ENCODE measurements at regions not wholly inside any gene's neighbourhood (a gene's known extent, or its start where the extent isn't known, plus 50 kb on each side); places are given as distances from the start of the nearest gene placed in this dataset.

DNA sequence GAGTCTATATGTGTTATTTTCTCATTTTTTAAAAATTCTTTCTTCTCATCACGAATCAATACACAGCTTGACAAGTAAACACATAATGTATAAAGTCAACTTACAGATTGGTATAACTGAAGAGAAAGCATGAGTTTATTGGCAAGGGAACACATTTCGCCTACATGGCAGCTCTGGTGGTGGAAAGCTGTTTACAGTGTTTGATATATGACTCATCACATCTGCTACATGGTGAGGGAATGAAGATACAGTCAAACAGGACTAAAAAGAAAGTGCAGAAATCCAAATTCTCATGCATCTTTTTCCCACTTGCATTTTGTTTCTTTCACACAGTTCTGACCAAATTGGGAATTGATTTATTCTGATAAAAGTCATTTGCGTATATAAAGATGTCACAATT, 122.2 kb upstream of the ADGRL4 start:
- peaks cover 19% of the 10 kb centered on the region for H3K9me3 ChIP-seq (ENCODE audit: low read length)
- no peaks in the 10 kb centered on the region for H3K9me2 ChIP-seq (replicated peaks; ENCODE audit: insufficient read depth, low read length)

DNA sequence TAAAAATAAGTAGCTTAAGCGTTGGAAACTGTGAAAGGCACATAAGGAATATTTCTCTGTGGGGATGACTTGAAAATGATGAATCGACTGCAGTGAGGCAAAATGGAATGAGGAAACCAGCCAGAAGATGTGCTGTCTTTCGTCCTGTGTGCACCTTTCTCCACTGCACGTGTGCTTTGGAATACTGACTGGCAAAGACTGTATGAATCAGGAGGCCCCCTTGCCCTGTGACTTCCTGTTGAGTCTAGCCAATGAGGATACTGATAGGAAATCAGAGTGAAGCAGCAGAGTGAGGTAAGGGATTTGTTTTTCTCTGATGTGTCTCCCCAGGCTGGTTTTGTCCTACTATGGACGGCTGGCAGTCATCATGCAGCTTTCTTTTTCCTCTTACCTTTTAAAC, 118.2 kb upstream of the ADGRL4 start:
- no peaks in the 10 kb centered on the region for H3K79me2 ChIP-seq (ENCODE audit: low read length)
- H3K4me3 ChIP-seq (ENCODE audit: low read length), result no peak overlapping the region
- no peak overlapping the region for H2AFZ ChIP-seq (ENCODE audit: low read length)

More for the DNA sequence above, 122.2 kb upstream of the ADGRL4 start:
- H3K27me3 ChIP-seq (ENCODE audit: low read length), result no peaks in the 10 kb centered on the region
- H4K20me1 ChIP-seq (ENCODE audit: insufficient read depth, low read depth, low read length), result no peaks in the 10 kb centered on the region
- H3K4me2 ChIP-seq (ENCODE audit: low read depth, low read length, poor library complexity, severe bottlenecking), result no peak overlapping the region
- H3K9ac ChIP-seq (ENCODE audit: low read length), result no peak overlapping the region
- no peaks in the 10 kb centered on the region for H3K4me1 ChIP-seq (ENCODE audit: low read length)
- no peaks in the 10 kb centered on the region for H3K36me3 ChIP-seq (ENCODE audit: insufficient read depth, low read length)
- H3K4me3 ChIP-seq (ENCODE audit: low read length), result no peak overlapping the region
- no peak overlapping the region for H2AFZ ChIP-seq (ENCODE audit: low read length)
- H3K79me2 ChIP-seq (ENCODE audit: low read length), result no peaks in the 10 kb centered on the region
- no peak for DNase-seq
- no peak overlapping the region for H3K27ac ChIP-seq (ENCODE audit: low read length)

DNA sequence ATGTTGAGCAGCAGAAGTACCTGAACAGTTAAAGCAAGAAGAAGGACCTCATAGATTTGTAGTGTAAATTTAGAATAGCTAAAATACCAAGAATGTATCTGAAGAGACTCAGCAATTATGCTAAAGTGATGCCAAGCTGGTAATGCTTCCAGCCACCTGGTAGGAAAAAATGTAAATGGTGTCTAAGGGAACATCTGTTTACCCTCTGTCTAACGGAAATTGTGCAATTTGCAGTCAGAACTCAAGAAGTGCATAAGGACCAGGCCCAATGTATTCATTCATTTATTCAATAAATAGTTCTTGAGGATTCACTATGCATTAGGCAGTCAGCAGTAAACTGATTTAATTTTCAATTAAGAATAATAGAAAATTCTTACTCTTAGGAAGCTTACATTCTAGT, 116.0 kb upstream of the ADGRL4 start:
- no peak overlapping the region for H3K27ac ChIP-seq (ENCODE audit: low read length)
- no peaks in the 10 kb centered on the region for H3K36me3 ChIP-seq (ENCODE audit: insufficient read depth, low read length)
- H3K9me3 ChIP-seq (ENCODE audit: low read length), result peaks cover 16% of the 10 kb centered on the region
- no peaks in the 10 kb centered on the region for H3K9me2 ChIP-seq (replicated peaks; ENCODE audit: insufficient read depth, low read length)
- no peaks in the 10 kb centered on the region for H3K27me3 ChIP-seq (ENCODE audit: low read length)
- no peaks in the 10 kb centered on the region for H3K79me2 ChIP-seq (ENCODE audit: low read length)
- no peak overlapping the region for H3K9ac ChIP-seq (ENCODE audit: low read length)
- H3K4me1 ChIP-seq (ENCODE audit: low read length), result no peaks in the 10 kb centered on the region
- no peak overlapping the region for H3K4me3 ChIP-seq (ENCODE audit: low read length)
- no peak for DNase-seq
- no peaks in the 10 kb centered on the region for H4K20me1 ChIP-seq (ENCODE audit: insufficient read depth, low read depth, low read length)
- no peak overlapping the region for H3K4me2 ChIP-seq (ENCODE audit: low read depth, low read length, poor library complexity, severe bottlenecking)
- H2AFZ ChIP-seq (ENCODE audit: low read length), result no peak overlapping the region

More for the DNA sequence above, 118.2 kb upstream of the ADGRL4 start:
- Histone ChIP-seq H3K9me3 (ENCODE audit: low read length) (peaks cover 16% of the 10 kb centered on the region), H3K27me3 (ENCODE audit: low read length) (no peaks in the 10 kb centered on the region), H3K27ac (ENCODE audit: low read length) (no peak overlapping the region), H4K20me1 (ENCODE audit: insufficient read depth, low read depth, low read length) (no peaks in the 10 kb centered on the region), H3K9ac (ENCODE audit: low read length) (no peak overlapping the region), H3K4me2 (ENCODE audit: low read depth, low read length, poor library complexity, severe bottlenecking) (no peak overlapping the region), H3K36me3 (ENCODE audit: insufficient read depth, low read length) (no peaks in the 10 kb centered on the region), H3K4me1 (ENCODE audit: low read length) (no peaks in the 10 kb centered on the region), H3K9me2 (replicated peaks; ENCODE audit: insufficient read depth, low read length) (no peaks in the 10 kb centered on the region)
- no peak for DNase-seq

DNA sequence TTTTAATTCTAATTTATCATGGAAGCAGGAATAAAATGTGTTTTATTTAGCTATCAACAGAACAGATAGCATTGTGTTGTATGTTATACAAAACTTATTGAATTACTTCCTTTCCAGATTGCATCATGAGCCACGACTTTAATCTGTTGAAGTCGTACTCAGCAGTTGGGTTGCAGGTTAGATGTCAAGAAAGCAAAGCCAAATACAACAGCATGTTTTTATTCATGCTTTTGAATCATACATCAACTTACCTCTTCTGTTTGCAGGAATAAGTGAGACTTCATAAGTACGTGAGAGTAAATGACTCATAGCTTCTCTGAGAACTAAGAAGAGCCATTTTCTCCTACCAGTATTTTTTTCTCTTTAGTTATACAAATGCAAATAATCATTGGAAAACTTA, 110.8 kb upstream of the ADGRL4 start:
- peaks cover 21% of the 10 kb centered on the region for H3K9me3 ChIP-seq (ENCODE audit: low read length)
- H3K9ac ChIP-seq (ENCODE audit: low read length), result no peak overlapping the region
- no peaks in the 10 kb centered on the region for H3K9me2 ChIP-seq (replicated peaks; ENCODE audit: insufficient read depth, low read length)
- H3K4me1 ChIP-seq (ENCODE audit: low read length), result no peaks in the 10 kb centered on the region
- H3K27ac ChIP-seq (ENCODE audit: low read length), result no peak overlapping the region
- H3K27me3 ChIP-seq (ENCODE audit: low read length), result no peaks in the 10 kb centered on the region
- H3K79me2 ChIP-seq (ENCODE audit: low read length), result no peaks in the 10 kb centered on the region
- DNase-seq, result no peak
- no peak overlapping the region for H3K4me3 ChIP-seq (ENCODE audit: low read length)
- H3K36me3 ChIP-seq (ENCODE audit: insufficient read depth, low read length), result no peaks in the 10 kb centered on the region
- H4K20me1 ChIP-seq (ENCODE audit: insufficient read depth, low read depth, low read length), result no peaks in the 10 kb centered on the region
- H3K4me2 ChIP-seq (ENCODE audit: low read depth, low read length, poor library complexity, severe bottlenecking), result no peak overlapping the region
- no peak overlapping the region for H2AFZ ChIP-seq (ENCODE audit: low read length)

DNA sequence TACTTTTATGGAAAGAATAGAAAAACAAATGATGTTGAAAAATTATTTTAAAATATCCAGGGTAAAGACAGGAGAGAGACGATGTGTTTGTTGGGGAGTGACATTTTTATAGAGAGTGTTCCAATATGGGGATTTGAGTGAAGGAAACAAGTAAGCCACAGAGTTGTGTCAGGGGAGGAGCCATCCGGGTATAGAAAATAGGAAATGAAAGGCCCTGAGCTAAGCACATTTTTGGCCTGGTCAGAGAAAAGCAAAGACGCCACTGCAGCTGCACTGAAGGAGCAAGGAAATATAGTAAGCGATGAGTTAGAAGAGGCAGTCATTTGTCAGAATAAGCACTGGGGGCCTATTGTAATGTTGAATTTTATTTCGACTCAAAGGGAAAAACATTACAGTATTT, 107.3 kb upstream of the ADGRL4 start:
- H4K20me1 ChIP-seq (ENCODE audit: insufficient read depth, low read depth, low read length), result no peaks in the 10 kb centered on the region
- no peak overlapping the region for H3K9ac ChIP-seq (ENCODE audit: low read length)
- H3K27me3 ChIP-seq (ENCODE audit: low read length), result no peaks in the 10 kb centered on the region
- H3K9me3 ChIP-seq (ENCODE audit: low read length), result peaks cover 28% of the 10 kb centered on the region
- H3K4me2 ChIP-seq (ENCODE audit: low read depth, low read length, poor library complexity, severe bottlenecking), result no peak overlapping the region
- no peaks in the 10 kb centered on the region for H3K36me3 ChIP-seq (ENCODE audit: insufficient read depth, low read length)
- H3K27ac ChIP-seq (ENCODE audit: low read length), result no peak overlapping the region
- H3K4me1 ChIP-seq (ENCODE audit: low read length), result no peaks in the 10 kb centered on the region
- no peaks in the 10 kb centered on the region for H3K9me2 ChIP-seq (replicated peaks; ENCODE audit: insufficient read depth, low read length)
- DNase-seq, result no peak
- no peak overlapping the region for H2AFZ ChIP-seq (ENCODE audit: low read length)
- H3K79me2 ChIP-seq (ENCODE audit: low read length), result no peaks in the 10 kb centered on the region
- no peak overlapping the region for H3K4me3 ChIP-seq (ENCODE audit: low read length)

DNA sequence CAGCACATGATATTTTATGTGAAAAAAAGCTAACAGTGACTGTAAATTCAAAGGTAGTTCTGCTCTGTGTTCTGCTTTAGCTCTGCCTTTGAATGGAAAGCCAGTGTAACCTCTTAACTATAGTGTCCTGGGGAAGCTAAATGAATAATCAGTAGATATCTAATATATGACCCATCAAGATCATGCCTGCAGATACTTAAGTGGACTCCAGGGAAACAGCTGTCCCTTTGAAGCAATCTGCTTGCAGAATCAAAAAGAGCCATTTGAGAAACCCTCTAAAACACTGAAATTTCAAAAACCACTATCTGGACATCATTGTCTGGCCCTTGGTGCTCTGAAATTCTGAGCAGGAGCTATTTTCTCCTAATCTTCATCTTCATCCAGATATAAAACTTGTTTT, 104.2 kb upstream of the ADGRL4 start:
- no peaks in the 10 kb centered on the region for H3K79me2 ChIP-seq (ENCODE audit: low read length)
- no peaks in the 10 kb centered on the region for H3K4me1 ChIP-seq (ENCODE audit: low read length)
- no peaks in the 10 kb centered on the region for H3K27me3 ChIP-seq (ENCODE audit: low read length)
- no peaks in the 10 kb centered on the region for H4K20me1 ChIP-seq (ENCODE audit: insufficient read depth, low read depth, low read length)
- H3K9ac ChIP-seq (ENCODE audit: low read length), result no peak overlapping the region
- H3K9me3 ChIP-seq (ENCODE audit: low read length), result peaks cover 31% of the 10 kb centered on the region
- no peaks in the 10 kb centered on the region for H3K36me3 ChIP-seq (ENCODE audit: insufficient read depth, low read length)
- no peak for DNase-seq
- H3K27ac ChIP-seq (ENCODE audit: low read length), result no peak overlapping the region
- no peak overlapping the region for H2AFZ ChIP-seq (ENCODE audit: low read length)
- H3K4me2 ChIP-seq (ENCODE audit: low read depth, low read length, poor library complexity, severe bottlenecking), result no peak overlapping the region
- H3K4me3 ChIP-seq (ENCODE audit: low read length), result no peak overlapping the region
- H3K9me2 ChIP-seq (replicated peaks; ENCODE audit: insufficient read depth, low read length), result no peaks in the 10 kb centered on the region

DNA sequence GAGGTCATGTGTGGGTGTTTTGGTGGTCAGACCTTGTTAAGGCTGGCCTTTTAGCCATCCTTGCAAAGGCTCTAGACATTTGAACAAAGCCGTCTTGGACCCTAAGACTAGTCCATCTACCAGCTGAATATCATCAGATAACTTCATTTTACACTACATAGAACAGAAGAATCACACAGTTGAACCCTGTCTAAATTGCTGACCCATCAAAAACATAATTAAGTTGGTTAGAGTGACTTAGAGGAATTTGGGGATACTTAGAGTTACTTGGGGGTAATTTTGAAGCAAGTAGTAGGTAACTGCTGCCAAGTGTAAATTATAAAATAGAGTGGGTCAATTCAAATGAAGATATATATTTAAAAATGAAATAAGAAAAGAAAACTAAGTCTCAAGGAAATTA, 102.9 kb upstream of the ADGRL4 start:
- H3K9me3 ChIP-seq (ENCODE audit: low read length), result peaks cover 26% of the 10 kb centered on the region
- DNase-seq, result no peak
- H3K36me3 ChIP-seq (ENCODE audit: insufficient read depth, low read length), result no peaks in the 10 kb centered on the region
- no peaks in the 10 kb centered on the region for H3K79me2 ChIP-seq (ENCODE audit: low read length)
- H3K4me3 ChIP-seq (ENCODE audit: low read length), result no peak overlapping the region
- no peak overlapping the region for H2AFZ ChIP-seq (ENCODE audit: low read length)
- no peaks in the 10 kb centered on the region for H4K20me1 ChIP-seq (ENCODE audit: insufficient read depth, low read depth, low read length)
- H3K9me2 ChIP-seq (replicated peaks; ENCODE audit: insufficient read depth, low read length), result no peaks in the 10 kb centered on the region
- H3K27me3 ChIP-seq (ENCODE audit: low read length), result no peaks in the 10 kb centered on the region
- H3K9ac ChIP-seq (ENCODE audit: low read length), result no peak overlapping the region
- no peak overlapping the region for H3K4me2 ChIP-seq (ENCODE audit: low read depth, low read length, poor library complexity, severe bottlenecking)
- H3K4me1 ChIP-seq (ENCODE audit: low read length), result no peaks in the 10 kb centered on the region
- no peak overlapping the region for H3K27ac ChIP-seq (ENCODE audit: low read length)

DNA sequence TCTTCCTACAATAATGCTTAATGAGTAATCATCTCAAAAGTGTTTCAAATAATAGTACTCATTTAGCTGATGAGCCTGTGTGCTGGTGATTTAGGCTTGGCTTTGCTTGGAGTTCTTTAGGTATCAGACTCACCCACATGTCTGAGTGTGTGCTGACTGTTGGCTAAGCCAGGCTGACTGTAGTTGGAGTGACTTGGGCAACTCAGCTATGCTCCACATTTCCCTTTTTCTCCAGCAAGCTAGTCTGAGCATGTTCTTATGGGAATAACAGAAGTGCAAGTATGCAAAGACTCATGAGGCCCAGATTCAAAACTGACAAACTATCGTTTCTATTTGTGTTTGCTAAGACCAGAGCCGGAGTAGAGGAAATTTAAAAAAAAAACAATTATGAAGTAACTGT, 99.0 kb upstream of the ADGRL4 start:
- Histone ChIP-seq H3K9me3 (ENCODE audit: low read length) (peaks cover 24% of the 10 kb centered on the region), H3K4me2 (ENCODE audit: low read depth, low read length, poor library complexity, severe bottlenecking) (no peak overlapping the region), H4K20me1 (ENCODE audit: insufficient read depth, low read depth, low read length) (no peaks in the 10 kb centered on the region), H3K79me2 (ENCODE audit: low read length) (no peaks in the 10 kb centered on the region), H2AFZ (ENCODE audit: low read length) (no peak overlapping the region), H3K9ac (ENCODE audit: low read length) (no peak overlapping the region), H3K27ac (ENCODE audit: low read length) (no peak overlapping the region), H3K27me3 (ENCODE audit: low read length) (no peaks in the 10 kb centered on the region), H3K4me1 (ENCODE audit: low read length) (no peaks in the 10 kb centered on the region), H3K9me2 (replicated peaks; ENCODE audit: insufficient read depth, low read length) (no peaks in the 10 kb centered on the region), H3K4me3 (ENCODE audit: low read length) (no peak overlapping the region), H3K36me3 (ENCODE audit: insufficient read depth, low read length) (no peaks in the 10 kb centered on the region)
- DNase-seq, result no peak

DNA sequence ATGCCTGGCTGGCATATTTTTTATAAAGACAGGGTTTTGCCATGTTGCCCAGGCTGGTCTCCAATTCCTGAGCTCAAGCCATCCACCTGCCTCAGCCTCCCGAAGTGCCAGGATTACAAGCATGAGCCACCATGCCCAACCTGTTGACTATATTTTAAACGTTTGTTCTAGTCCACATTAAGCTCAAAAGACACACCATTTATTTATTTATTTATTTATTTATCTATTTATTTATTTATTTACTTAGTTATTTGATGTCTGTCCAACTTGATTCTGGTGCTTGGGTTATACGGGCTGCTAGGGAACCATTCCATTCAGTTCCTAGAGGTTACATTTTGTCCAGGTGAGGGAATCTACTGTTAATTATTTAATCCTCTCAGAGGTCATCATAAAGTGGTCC, 98.1 kb upstream of the ADGRL4 start:
- DNase-seq, result no peak
- Histone ChIP-seq H3K27me3 (ENCODE audit: low read length) (no peaks in the 10 kb centered on the region), H3K9me3 (ENCODE audit: low read length) (peaks cover 24% of the 10 kb centered on the region), H3K9me2 (replicated peaks; ENCODE audit: insufficient read depth, low read length) (no peaks in the 10 kb centered on the region), H3K4me3 (ENCODE audit: low read length) (no peak overlapping the region), H3K4me1 (ENCODE audit: low read length) (no peaks in the 10 kb centered on the region), H3K27ac (ENCODE audit: low read length) (no peak overlapping the region), H3K36me3 (ENCODE audit: insufficient read depth, low read length) (no peaks in the 10 kb centered on the region), H4K20me1 (ENCODE audit: insufficient read depth, low read depth, low read length) (no peaks in the 10 kb centered on the region), H3K9ac (ENCODE audit: low read length) (no peak overlapping the region), H3K79me2 (ENCODE audit: low read length) (no peaks in the 10 kb centered on the region), H2AFZ (ENCODE audit: low read length) (no peak overlapping the region), H3K4me2 (ENCODE audit: low read depth, low read length, poor library complexity, severe bottlenecking) (no peak overlapping the region)
